OCI-LY1 (cell line): ENCODE measurements at regions not wholly inside any gene's neighbourhood (a gene's known extent, or its start where the extent isn't known, plus 50 kb on each side); places are given as distances from the start of the nearest gene placed in this dataset.
"Not testable (repeated sequence)": the region's sequence is repeated elsewhere in the genome, so short reads cannot be mapped to it uniquely, and the experiment has no call there.

ENCODE experiments used
- H2AFZ ChIP-seq: fragments of 200-600 bp; sonication (generic), shearing (Covaris generic); 2 replicates; pipeline ENCODE4 v1.6.0; 2014; ENCODE audit warnings: antibody characterized with exemption, mild to moderate bottlenecking, low read length
- H3F3A ChIP-seq: fragments of 200-600 bp; sonication (generic), shearing (Covaris generic); 2 replicates; pipeline ENCODE4 v1.6.0; 2014; ENCODE audit warnings: mild to moderate bottlenecking, antibody characterized with exemption, low read length, moderate library complexity; ENCODE audit not compliant: insufficient read depth
- H3K27ac ChIP-seq: fragments of 200-600 bp; sonication (generic); 2 replicates; pipeline ENCODE4 v1.5.1; 2014; ENCODE audit warnings: low read length, mixed run types, mild to moderate bottlenecking, low read depth; ENCODE audit not compliant: poor library complexity, severe bottlenecking
- H3K27me3 ChIP-seq: fragments of 200-600 bp; sonication (generic); 2 replicates; pipeline ENCODE4 v1.6.0; 2014; ENCODE audit warnings: antibody characterized with exemption, mild to moderate bottlenecking, low read length, moderate library complexity; ENCODE audit not compliant: insufficient read depth
- H3K36me3 ChIP-seq: fragments of 200-600 bp; sonication (generic); 2 replicates; pipeline ENCODE4 v1.6.1; 2014; ENCODE audit warnings: mild to moderate bottlenecking, antibody characterized with exemption, low read length, moderate library complexity, mixed read lengths; ENCODE audit not compliant: insufficient read depth
- H3K4me1 ChIP-seq: fragments of 200-600 bp; sonication (generic); 2 replicates; pipeline ENCODE4 v1.5.1; 2014; ENCODE audit warnings: mild to moderate bottlenecking, low read length, moderate library complexity; ENCODE audit not compliant: insufficient read depth, severe bottlenecking
- H3K4me2 ChIP-seq: fragments of 200-600 bp; sonication (generic), shearing (Covaris generic); 2 replicates; pipeline ENCODE4 v1.6.1; 2014; ENCODE audit warnings: low read length
- H3K4me3 ChIP-seq: fragments of 200-600 bp; sonication (generic); 2 replicates; pipeline ENCODE4 v1.5.1; 2014; ENCODE audit warnings: low read length, low read depth, mild to moderate bottlenecking, mixed read lengths; ENCODE audit not compliant: poor library complexity, severe bottlenecking
- H3K79me2 ChIP-seq: fragments of 200-600 bp; shearing (Covaris generic); 2 replicates; pipeline ENCODE4 v1.6.1; 2016; ENCODE audit warnings: mixed run types, low read length, mixed read lengths; ENCODE audit not compliant: insufficient read depth
- H3K9ac ChIP-seq: fragments of 200-600 bp; sonication (generic), shearing (Covaris generic); 2 replicates; pipeline ENCODE4 v1.6.1; 2014; ENCODE audit warnings: mild to moderate bottlenecking, low read length, mixed read lengths
- H3K9me2 ChIP-seq: fragments of 200-600 bp; sonication (generic), shearing (Covaris generic); 2 replicates; pipeline ENCODE4 v1.6.1; 2014; ENCODE audit warnings: low read depth, mild to moderate bottlenecking, low read length, mixed read lengths
- H3K9me3 ChIP-seq: fragments of 200-600 bp; shearing (Covaris generic); 2 replicates; pipeline ENCODE4 v1.6.1; 2014; ENCODE audit warnings: low read length, mixed read lengths
- H4K20me1 ChIP-seq: fragments of 200-600 bp; sonication (generic), shearing (Covaris generic); 2 replicates; pipeline ENCODE4 v1.6.0; 2016; ENCODE audit warnings: mild to moderate bottlenecking, low read length; ENCODE audit not compliant: insufficient read depth
- CTCF ChIP-seq: fragments of 200-600 bp; sonication (generic), shearing (Covaris generic); IDR thresholded peaks from 2 replicates; pipeline ENCODE4 v1.5.1; 2017; ENCODE audit warnings: mild to moderate bottlenecking, antibody characterized with exemption, low read length, moderate library complexity, mixed read lengths
- EZH2 ChIP-seq: fragments of 200-600 bp; sonication (generic), shearing (Covaris generic); IDR thresholded peaks from 2 replicates; pipeline ENCODE4 v1.8.0; 2017; ENCODE audit warnings: borderline replicate concordance, mixed run types, mild to moderate bottlenecking, antibody characterized with exemption, low read length, moderate library complexity, mixed read lengths

DNA sequence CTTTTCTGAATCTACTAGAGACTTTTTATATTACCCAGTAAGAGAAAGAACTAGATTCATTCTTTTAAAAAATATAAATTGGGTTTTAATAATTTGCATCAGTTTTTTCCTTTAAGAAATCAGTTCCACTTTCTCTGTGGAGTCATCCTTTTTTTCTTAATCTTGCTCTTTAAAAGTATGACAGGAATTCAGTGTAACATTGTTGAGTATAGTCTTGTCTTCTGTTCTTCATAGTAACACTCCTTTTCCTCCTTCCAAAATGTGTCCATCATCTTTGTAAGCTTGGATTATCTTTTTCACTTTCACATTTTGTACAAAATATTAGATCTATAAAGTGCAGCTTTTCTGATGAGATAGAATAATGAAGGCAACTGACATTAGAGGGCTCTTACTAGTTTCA lies 135.4 kb downstream of the HAUS1 start:
- H2AFZ ChIP-seq: no peak overlapping the region
- H3K79me2 ChIP-seq: peaks cover 42% of the 10 kb centered on the region

GRCh38 chr18:46239998-46240397 lies 135.8 kb downstream of the HAUS1 start:
- H3K79me2 ChIP-seq: peaks cover 42% of the 10 kb centered on the region
- H3K36me3 ChIP-seq: peaks cover 18% of the 10 kb centered on the region; the same call in 1 of the 2 replicates
- no peak for TF ChIP-seq CTCF
- TF ChIP-seq EZH2: no peak

More for the DNA sequence above, 135.4 kb downstream of the HAUS1 start:
- H4K20me1 ChIP-seq: no peaks in the 10 kb centered on the region
- H3K4me1 ChIP-seq: no peaks in the 10 kb centered on the region
- H3K9me3 ChIP-seq: no peaks in the 10 kb centered on the region
- no peak overlapping the region for H3K4me3 ChIP-seq
- TF ChIP-seq EZH2: no peak
- H3F3A ChIP-seq: no peaks in the 10 kb centered on the region
- H3K27ac ChIP-seq: no peak overlapping the region
- H3K9me2 ChIP-seq: no peaks in the 10 kb centered on the region
- H3K27me3 ChIP-seq: no peaks in the 10 kb centered on the region
- H3K9ac ChIP-seq: no peak overlapping the region
- no peak overlapping the region for H3K4me2 ChIP-seq
- H3K36me3 ChIP-seq: peaks cover 18% of the 10 kb centered on the region; the same call in 1 of the 2 replicates

GRCh38 chr18:46241393-46241792 lies 137.2 kb downstream of the HAUS1 start:
- not testable (repeated sequence) for H3K27ac ChIP-seq, H4K20me1 ChIP-seq, H3F3A ChIP-seq, H2AFZ ChIP-seq, H3K27me3 ChIP-seq, H3K9me3 ChIP-seq, H3K4me1 ChIP-seq, H3K4me2 ChIP-seq, H3K9me2 ChIP-seq, H3K9ac ChIP-seq, H3K4me3 ChIP-seq
- Histone ChIP-seq H3K36me3 (peaks cover 15% of the 10 kb centered on the region; the same call in 1 of the 2 replicates), H3K79me2 (peaks cover 34% of the 10 kb centered on the region)

More at GRCh38 chr18:46239998-46240397, 135.8 kb downstream of the HAUS1 start:
- Histone ChIP-seq H3K27me3 (no peaks in the 10 kb centered on the region), H3K9ac (no peak overlapping the region), H3F3A (no peaks in the 10 kb centered on the region), H3K4me3 (no peak overlapping the region), H3K4me2 (no peak overlapping the region), H3K4me1 (no peaks in the 10 kb centered on the region), H3K27ac (no peak overlapping the region), H4K20me1 (no peaks in the 10 kb centered on the region), H3K9me3 (no peaks in the 10 kb centered on the region), H2AFZ (no peak overlapping the region), H3K9me2 (no peaks in the 10 kb centered on the region)

DNA sequence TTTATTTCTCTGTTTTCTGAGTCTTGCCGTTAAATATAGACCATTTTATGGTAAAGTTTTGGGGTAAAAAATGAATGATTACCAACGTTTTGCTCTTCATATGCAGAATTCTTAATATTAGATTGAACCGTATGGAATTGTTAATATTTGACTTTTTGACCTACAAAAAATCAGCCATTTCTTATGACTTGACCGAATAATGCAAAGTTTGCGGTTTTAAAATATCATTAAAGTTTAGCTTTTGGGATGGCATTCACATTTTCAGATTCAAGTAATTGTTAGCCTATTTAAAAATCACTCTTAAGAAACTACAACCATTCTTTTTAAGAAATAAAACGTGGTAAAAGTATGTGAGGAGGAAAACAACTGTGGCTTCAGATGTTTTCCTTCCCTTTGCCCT lies 138.0 kb downstream of the HAUS1 start:
- no peaks in the 10 kb centered on the region for H3K9me3 ChIP-seq
- H3K36me3 ChIP-seq: peaks cover 9% of the 10 kb centered on the region; the same call in 1 of the 2 replicates
- peaks cover 32% of the 10 kb centered on the region for H3K79me2 ChIP-seq
- H3K9ac ChIP-seq: no peak overlapping the region
- H3K4me2 ChIP-seq: no peak overlapping the region
- H3K9me2 ChIP-seq: no peaks in the 10 kb centered on the region
- no peak overlapping the region for H2AFZ ChIP-seq
- H3K27ac ChIP-seq: no peak overlapping the region
- no peaks in the 10 kb centered on the region for H3K27me3 ChIP-seq
- H3F3A ChIP-seq: no peaks in the 10 kb centered on the region
- H3K4me1 ChIP-seq: no peaks in the 10 kb centered on the region
- no peak for TF ChIP-seq EZH2
- TF ChIP-seq CTCF: no peak
- no peak overlapping the region for H3K4me3 ChIP-seq
- no peaks in the 10 kb centered on the region for H4K20me1 ChIP-seq
